HepG2 (cell line): ENCODE measurements at regions not wholly inside any gene's neighbourhood (a gene's known extent, or its start where the extent isn't known, plus 50 kb on each side); places are given as distances from the start of the nearest gene placed in this dataset.

Source experiments
- ASH2L ChIP-seq: fragments of 300-600, 200-600 bp; sonication (generic); IDR thresholded peaks from 2 replicates; pipeline ENCODE4 v1.7.0; 2017; ENCODE audit warnings: low read depth, mild to moderate bottlenecking, moderate library complexity, mixed read lengths, low read length; ENCODE audit not compliant: insufficient read length
- ATF1 ChIP-seq: IDR thresholded peaks from 2 replicates; pipeline ENCODE4 v1.6.1; 2016; ENCODE audit warnings: mild to moderate bottlenecking, control low read depth
- CBX1 ChIP-seq: IDR thresholded peaks from one replicate; pipeline ENCODE4 v1.6.1; 2016; ENCODE audit warnings: antibody characterized with exemption, low read depth
- FOSL2 ChIP-seq: sonication (generic); formaldehyde crosslinking; IDR thresholded peaks from 2 replicates; pipeline ENCODE4 v1.4.0; 2020; ENCODE audit warnings: missing genetic modification reagents
- HINFP ChIP-seq: sonication (generic); formaldehyde crosslinking; IDR thresholded peaks from 2 replicates; pipeline ENCODE4 v1.4.0; 2020; ENCODE audit warnings: low read depth, mild to moderate bottlenecking, missing genetic modification reagents
- SALL2 ChIP-seq: sonication (generic); formaldehyde crosslinking; IDR thresholded peaks from 2 replicates; pipeline ENCODE4 v1.8.1; 2023; ENCODE audit warnings: mild to moderate bottlenecking, missing genetic modification reagents, inconsistent platforms
- SKI ChIP-seq: fragments of 450-650 bp; IDR thresholded peaks from one replicate; pipeline ENCODE4 v1.6.1; 2018; ENCODE audit warnings: mild to moderate bottlenecking; ENCODE audit not compliant: partially characterized antibody
- TAF15 ChIP-seq: fragments of 200-400 bp; formaldehyde crosslinking; IDR thresholded peaks from one replicate; pipeline ENCODE4 v1.6.1; 2018; ENCODE audit warnings: mild to moderate bottlenecking, low read depth, low read length; ENCODE audit not compliant: poor library complexity, severe bottlenecking
- TCF12 ChIP-seq, 2 experiments: fragments of 450-650 bp in 1 of 2; sonication (generic) in 1 of 2; formaldehyde crosslinking in 1 of 2; IDR thresholded peaks; 2 replicates each; pipeline versions ENCODE4 v1.6.1 to v1.8.0; 2017 to 2022; ENCODE audit warnings: antibody characterized with exemption in 1 of 2, mild to moderate bottlenecking in 1 of 2, missing genetic modification reagents in 1 of 2, moderate library complexity in 1 of 2
- TMF1 ChIP-seq: sonication (generic); formaldehyde crosslinking; IDR thresholded peaks from 2 replicates; pipeline ENCODE4 v1.8.1; 2022; ENCODE audit warnings: low read depth, missing genetic modification reagents
- ZEB1 ChIP-seq: IDR thresholded peaks from 2 replicates; pipeline ENCODE4 v1.6.1; 2012; ENCODE audit warnings: mild to moderate bottlenecking, low read depth, inconsistent platforms; ENCODE audit not compliant: insufficient replicate concordance
- ZNF331 ChIP-seq: sonication (generic); formaldehyde crosslinking; IDR thresholded peaks from 2 replicates; pipeline ENCODE4 v1.4.0; 2020; ENCODE audit warnings: missing genetic modification reagents
- ZNF367 ChIP-seq: sonication (generic); formaldehyde crosslinking; IDR thresholded peaks from 2 replicates; pipeline ENCODE4 v1.4.0; 2020; ENCODE audit warnings: missing genetic modification reagents, borderline replicate concordance
- ZNF414 ChIP-seq: sonication (generic); formaldehyde crosslinking; IDR thresholded peaks from 2 replicates; pipeline ENCODE4 v1.5.0; 2020; ENCODE audit warnings: missing genetic modification reagents
- ZNF558 ChIP-seq: sonication (generic); formaldehyde crosslinking; IDR thresholded peaks from 2 replicates; pipeline ENCODE4 v1.9.0; 2022; ENCODE audit warnings: mild to moderate bottlenecking, missing genetic modification reagents, borderline replicate concordance
- ZNF562 ChIP-seq: sonication (generic); formaldehyde crosslinking; IDR thresholded peaks from 2 replicates; pipeline ENCODE4 v1.8.0; 2022; ENCODE audit warnings: missing genetic modification reagents, borderline replicate concordance
- ZNF639 ChIP-seq: conservative IDR thresholded peaks from 2 replicates; pipeline ENCODE4 v1.6.1; 2018; ENCODE audit warnings: missing genetic modification reagents
- ZNF724P ChIP-seq: sonication (generic); formaldehyde crosslinking; IDR thresholded peaks from 2 replicates; pipeline ENCODE4 v1.8.0; 2022; ENCODE audit warnings: missing genetic modification reagents, borderline replicate concordance
- ZNF841 ChIP-seq: sonication (generic); formaldehyde crosslinking; IDR thresholded peaks from 2 replicates; pipeline ENCODE4 v1.8.1; 2023; ENCODE audit warnings: missing genetic modification reagents, borderline replicate concordance
- ZZZ3 ChIP-seq: sonication (generic); formaldehyde crosslinking; IDR thresholded peaks from 2 replicates; pipeline ENCODE4 v1.4.0; 2020; ENCODE audit warnings: missing genetic modification reagents, mild to moderate bottlenecking, borderline replicate concordance
- TF ChIP-seq, protein P1 (sequence below): sonication (generic); formaldehyde crosslinking; IDR thresholded peaks from 2 replicates; pipeline ENCODE4 v1.8.1; 2022; ENCODE audit warnings: mild to moderate bottlenecking, missing genetic modification reagents
- TF ChIP-seq, protein P2 (sequence below): sonication (generic); formaldehyde crosslinking; IDR thresholded peaks from 2 replicates; pipeline ENCODE4 v1.9.0; 2021; ENCODE audit warnings: missing genetic modification reagents, mild to moderate bottlenecking, borderline replicate concordance

GRCh38 chr6:1230281-1230680, 81.6 kb upstream of the FOXQ1 start (continued):
- no peak for TF ChIP-seq ZNF562
- TF ChIP-seq TAF15: no peak
- no peak for TF ChIP-seq ZNF724P (CRISPR knock-in tag)
- TF ChIP-seq, protein P1, sequence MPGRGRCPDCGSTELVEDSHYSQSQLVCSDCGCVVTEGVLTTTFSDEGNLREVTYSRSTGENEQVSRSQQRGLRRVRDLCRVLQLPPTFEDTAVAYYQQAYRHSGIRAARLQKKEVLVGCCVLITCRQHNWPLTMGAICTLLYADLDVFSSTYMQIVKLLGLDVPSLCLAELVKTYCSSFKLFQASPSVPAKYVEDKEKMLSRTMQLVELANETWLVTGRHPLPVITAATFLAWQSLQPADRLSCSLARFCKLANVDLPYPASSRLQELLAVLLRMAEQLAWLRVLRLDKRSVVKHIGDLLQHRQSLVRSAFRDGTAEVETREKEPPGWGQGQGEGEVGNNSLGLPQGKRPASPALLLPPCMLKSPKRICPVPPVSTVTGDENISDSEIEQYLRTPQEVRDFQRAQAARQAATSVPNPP (CRISPR knock-in tag): no peak
- no peak for TF ChIP-seq ZNF331 (CRISPR knock-in tag)
- no peak for TF ChIP-seq ZZZ3 (CRISPR knock-in tag)
- TF ChIP-seq TCF12 (IDR thresholded peaks at IDR 0.05): no peak
- TF ChIP-seq TCF12 (CRISPR knock-in tag; IDR thresholded peaks at IDR 0.05): no peak
- TF ChIP-seq CBX1: no peak
- no peak for TF ChIP-seq FOSL2 (CRISPR knock-in tag)
- no peak for TF ChIP-seq ZNF841 (CRISPR knock-in tag)
- no peak for TF ChIP-seq SKI
- TF ChIP-seq ATF1 (CRISPR knock-in tag): no peak
- 0 out of 2 replicates have a peak, but pooled peaks have one; percentile 5 for TF ChIP-seq ZNF639 (CRISPR knock-in tag)
- no peak for TF ChIP-seq ZNF558
- no peak for TF ChIP-seq ASH2L
- no peak for TF ChIP-seq HINFP
- TF ChIP-seq, protein P2, sequence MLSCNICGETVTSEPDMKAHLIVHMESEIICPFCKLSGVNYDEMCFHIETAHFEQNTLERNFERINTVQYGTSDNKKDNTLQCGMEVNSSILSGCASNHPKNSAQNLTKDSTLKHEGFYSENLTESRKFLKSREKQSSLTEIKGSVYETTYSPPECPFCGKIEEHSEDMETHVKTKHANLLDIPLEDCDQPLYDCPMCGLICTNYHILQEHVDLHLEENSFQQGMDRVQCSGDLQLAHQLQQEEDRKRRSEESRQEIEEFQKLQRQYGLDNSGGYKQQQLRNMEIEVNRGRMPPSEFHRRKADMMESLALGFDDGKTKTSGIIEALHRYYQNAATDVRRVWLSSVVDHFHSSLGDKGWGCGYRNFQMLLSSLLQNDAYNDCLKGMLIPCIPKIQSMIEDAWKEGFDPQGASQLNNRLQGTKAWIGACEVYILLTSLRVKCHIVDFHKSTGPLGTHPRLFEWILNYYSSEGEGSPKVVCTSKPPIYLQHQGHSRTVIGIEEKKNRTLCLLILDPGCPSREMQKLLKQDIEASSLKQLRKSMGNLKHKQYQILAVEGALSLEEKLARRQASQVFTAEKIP: no peak
- no peak for TF ChIP-seq ZNF367 (CRISPR knock-in tag)
- no peak for TF ChIP-seq ZEB1
- no peak for TF ChIP-seq ZNF414
- TF ChIP-seq TMF1 (CRISPR knock-in tag): no peak
- no peak for TF ChIP-seq SALL2 (CRISPR knock-in tag)
